HG02798 (cell line): ENCODE measurements at regions not wholly inside any gene's neighbourhood (a gene's known extent, or its start where the extent isn't known, plus 50 kb on each side); places are given as distances from the start of the nearest gene placed in this dataset.
"Not testable (repeated sequence)": the region's sequence is repeated elsewhere in the genome, so short reads cannot be mapped to it uniquely, and the experiment has no call there.

Experiments used
- ATAC-seq: cut with Tn5 transposase; IDR thresholded peaks from one replicate; pipeline ENCODE4 v1.9.1; 2021; ENCODE audit warnings: mild to moderate bottlenecking; ENCODE audit not compliant: unreplicated experiment, poor library complexity

- ATAC-seq: no peak
These were observed 307.6 kb upstream of the TNC start for GRCh38 chr9:115425601-115426000.

GRCh38 chr9:115437418-115437817 is 319.5 kb upstream of the TNC start:
- ATAC-seq: no peak

- no peak for ATAC-seq
These were observed 321.7 kb upstream of the TNC start for GRCh38 chr9:115439641-115440040.

GRCh38 chr9:115442054-115442453 is 324.1 kb upstream of the TNC start:
- no peak for ATAC-seq

- ATAC-seq: no peak
These were observed 325.9 kb upstream of the TNC start for GRCh38 chr9:115443890-115444289.

- ATAC-seq: no peak
These were observed 327.0 kb upstream of the TNC start for GRCh38 chr9:115444959-115445358.

GRCh38 chr9:115445655-115446054 is 327.7 kb upstream of the TNC start:
- no peak for ATAC-seq

- ATAC-seq: no peak
These were observed 338.6 kb upstream of the TNC start for GRCh38 chr9:115456515-115456914.

- ATAC-seq: no peak
These were observed 343.3 kb upstream of the TNC start for GRCh38 chr9:115461280-115461679.

- no peak for ATAC-seq
These were observed 344.7 kb upstream of the TNC start for GRCh38 chr9:115462623-115463022.

- ATAC-seq: no peak
These were observed 348.8 kb upstream of the TNC start for GRCh38 chr9:115466756-115467155.

GRCh38 chr9:115469841-115470240 is 351.9 kb upstream of the TNC start:
- no peak for ATAC-seq

GRCh38 chr9:115473032-115473431 is 355.1 kb upstream of the TNC start:
- ATAC-seq: not testable (repeated sequence)

- ATAC-seq: no peak
These were observed 363.8 kb upstream of the TNC start for GRCh38 chr9:115481769-115482168.

- no peak for ATAC-seq
These were observed 364.8 kb upstream of the TNC start for GRCh38 chr9:115482747-115483146.

GRCh38 chr9:115492869-115493268 is 374.9 kb upstream of the TNC start:
- ATAC-seq: no peak

- ATAC-seq: no peak
These were observed 376.4 kb upstream of the TNC start for GRCh38 chr9:115494393-115494792.

- ATAC-seq: no peak
These were observed 377.2 kb upstream of the TNC start for GRCh38 chr9:115495052-115495635.

GRCh38 chr9:115495836-115496235 is 377.9 kb upstream of the TNC start:
- ATAC-seq: no peak

GRCh38 chr9:115498303-115498702 is 380.3 kb upstream of the TNC start:
- ATAC-seq: no peak

GRCh38 chr9:115507148-115507547 is 389.2 kb upstream of the TNC start:
- ATAC-seq: no peak

GRCh38 chr9:115513148-115513547 is 395.2 kb upstream of the TNC start:
- ATAC-seq: no peak

- ATAC-seq: no peak
These were observed 396.5 kb upstream of the TNC start for GRCh38 chr9:115514454-115514853.
